ENCODE measurements at regions not wholly inside any gene's neighbourhood (a gene's known extent, or its start where the extent isn't known, plus 50 kb on each side); places are given as distances from the start of the nearest gene placed in this dataset.

DNA sequence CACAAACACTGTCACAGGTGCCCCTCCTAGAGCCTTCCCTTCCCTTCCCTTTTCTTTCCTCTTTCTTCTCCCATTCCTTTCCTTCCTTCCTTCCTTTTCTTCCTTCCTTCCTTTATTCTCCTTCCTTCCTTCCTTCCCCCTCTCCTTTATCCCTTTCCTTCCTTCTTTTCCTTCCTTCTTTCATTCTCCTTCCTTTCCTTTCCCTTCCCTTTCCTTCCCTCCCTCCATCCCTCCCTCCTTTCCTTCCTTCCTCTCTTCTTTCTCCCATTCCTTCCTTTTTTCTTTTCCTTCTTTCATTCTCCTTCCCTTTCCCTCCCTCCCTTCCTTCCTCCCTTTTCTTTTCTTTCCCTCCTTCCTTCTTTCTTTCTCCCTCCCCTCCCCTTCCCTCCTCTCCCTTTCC lies 170.0 kb downstream of the ENGASE start:
- no peak for DNase-seq

DNA sequence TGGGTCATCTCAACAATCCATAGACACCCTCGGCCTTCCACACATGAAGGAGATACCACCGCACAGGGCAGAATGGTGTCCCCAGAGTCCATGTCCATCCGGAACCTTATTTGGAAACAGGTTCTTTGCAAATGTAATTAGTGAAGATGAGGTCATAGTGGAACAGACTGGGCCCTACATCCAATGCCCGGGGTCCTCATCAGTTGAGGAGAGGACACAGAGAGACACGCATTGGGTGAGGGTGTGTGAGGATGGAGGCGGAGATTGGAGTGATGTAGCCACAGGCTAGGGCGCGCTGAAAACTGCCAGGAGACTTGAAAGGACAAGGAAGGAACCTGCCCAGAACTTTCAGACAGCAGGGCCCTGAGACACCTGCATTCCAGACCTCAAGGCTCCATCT lies 169.4 kb downstream of the ENGASE start:
- no peak for DNase-seq

DNA sequence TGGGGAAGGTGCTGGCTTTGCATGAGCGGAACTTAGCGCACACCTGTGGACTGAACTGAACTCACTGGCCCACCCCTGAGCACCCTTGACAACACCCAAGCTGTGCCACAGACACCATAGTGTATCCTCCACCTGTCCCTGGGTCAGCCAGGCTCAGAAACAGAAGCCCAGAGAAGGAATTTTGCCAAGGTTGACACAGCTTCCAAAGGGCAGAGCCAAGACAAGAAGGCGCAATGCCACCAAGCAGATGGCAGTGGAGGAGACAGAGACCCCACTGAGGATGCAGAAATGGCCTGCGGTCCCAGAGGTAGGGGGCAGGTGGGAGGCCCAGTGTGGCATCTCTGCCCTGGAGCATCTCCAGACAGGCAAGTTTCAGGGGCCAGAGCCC lies 169.0 kb downstream of the ENGASE start:
- no peak for DNase-seq

DNA sequence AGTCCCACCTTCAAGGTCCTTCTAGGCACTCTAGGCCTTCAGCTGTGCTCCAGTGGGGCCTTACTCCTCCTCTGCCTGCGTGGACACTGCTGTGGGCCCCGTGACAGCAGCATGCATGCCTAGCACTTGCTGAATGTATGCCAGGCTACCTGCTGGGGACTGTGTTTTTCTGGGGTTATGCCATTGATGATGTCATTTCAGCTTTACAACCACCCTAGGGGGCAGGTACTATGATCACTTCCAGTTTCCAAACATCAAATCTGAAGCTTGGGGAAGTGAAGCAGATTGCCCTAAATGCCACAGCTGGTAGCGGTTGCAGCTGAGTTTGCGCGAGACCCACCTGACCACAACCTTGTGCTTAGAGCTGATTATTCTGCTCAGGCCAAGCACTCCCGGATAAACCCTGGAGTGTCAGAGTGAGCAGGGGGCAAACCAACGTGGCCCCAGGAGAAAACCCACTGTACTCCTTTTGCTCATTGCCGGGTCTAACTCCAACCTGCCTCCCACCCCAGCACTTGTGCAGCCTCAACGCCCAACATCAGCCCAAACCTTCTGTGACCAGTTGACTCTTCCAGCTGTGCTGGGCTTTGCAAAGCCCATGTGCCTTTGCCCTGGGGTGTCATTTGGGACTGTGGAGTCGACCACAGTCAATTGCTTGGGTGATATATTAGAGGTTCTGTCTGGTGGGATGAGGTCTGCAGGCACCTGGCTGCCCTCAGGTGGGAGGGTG lies 168.4 kb downstream of the ENGASE start:
- DNase-seq = no peak

DNA sequence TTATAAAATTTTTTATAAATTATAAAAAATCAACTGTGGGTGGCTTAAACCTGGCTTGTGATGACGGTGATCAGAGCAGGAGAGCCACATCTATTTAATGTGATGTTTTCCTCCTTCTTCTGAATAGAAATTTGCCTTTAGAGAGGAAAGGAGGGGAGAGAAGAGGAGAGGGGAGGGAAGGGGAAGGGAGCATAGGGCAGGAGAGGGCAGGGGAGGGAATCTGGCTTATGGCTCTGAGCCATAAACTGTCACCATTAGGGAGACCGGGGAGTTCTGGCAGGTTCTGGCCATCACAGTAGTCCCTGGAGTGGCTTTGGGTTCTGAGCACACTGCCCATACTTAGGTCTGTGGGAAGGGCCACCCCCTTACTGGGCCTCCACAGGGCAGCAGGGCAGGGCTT lies 167.8 kb downstream of the ENGASE start:
- no peak for DNase-seq

DNA sequence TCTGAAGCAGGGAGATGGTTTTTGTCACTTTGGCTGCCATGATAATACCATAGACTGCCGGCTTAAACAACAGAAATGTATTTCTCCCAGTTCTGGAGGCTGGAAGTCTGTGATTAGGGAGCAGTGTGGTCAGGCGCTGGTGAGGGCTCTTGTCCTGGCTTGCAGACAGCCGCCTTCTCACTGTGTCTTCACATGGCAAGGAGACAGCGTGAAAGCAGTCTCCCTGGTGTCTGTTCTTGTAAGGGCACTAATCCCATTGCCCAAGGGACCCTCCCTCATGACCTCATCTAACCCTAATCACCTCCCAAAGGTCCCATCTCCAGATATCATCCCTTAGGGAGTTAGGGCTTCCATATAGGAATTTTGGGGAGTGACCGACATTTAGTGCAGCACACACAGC lies 167.0 kb downstream of the ENGASE start:
- no peak for DNase-seq

DNA sequence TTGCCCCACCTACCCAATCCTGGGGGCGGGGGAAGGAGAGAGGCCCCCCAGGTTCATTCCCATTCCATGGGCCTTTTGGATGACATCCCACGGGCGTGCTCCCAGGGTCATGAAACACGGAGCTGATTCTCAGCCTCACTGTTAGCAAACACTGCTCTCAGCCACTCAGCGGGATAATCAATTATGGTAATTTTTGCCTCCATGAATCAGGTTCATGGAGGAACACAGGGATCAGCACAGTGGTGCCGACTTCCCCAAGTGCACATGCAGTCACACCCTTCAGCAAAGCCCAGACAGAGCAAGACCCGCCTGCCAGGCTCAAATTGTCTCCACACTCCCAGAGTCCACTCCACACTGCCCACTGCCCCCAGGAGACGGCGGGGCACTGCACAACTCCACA lies 164.6 kb downstream of the ENGASE start:
- no peak for DNase-seq

GRCh38 chr17:79237448-79238053 lies 162.9 kb downstream of the ENGASE start:
- DNase-seq = no peak

DNA sequence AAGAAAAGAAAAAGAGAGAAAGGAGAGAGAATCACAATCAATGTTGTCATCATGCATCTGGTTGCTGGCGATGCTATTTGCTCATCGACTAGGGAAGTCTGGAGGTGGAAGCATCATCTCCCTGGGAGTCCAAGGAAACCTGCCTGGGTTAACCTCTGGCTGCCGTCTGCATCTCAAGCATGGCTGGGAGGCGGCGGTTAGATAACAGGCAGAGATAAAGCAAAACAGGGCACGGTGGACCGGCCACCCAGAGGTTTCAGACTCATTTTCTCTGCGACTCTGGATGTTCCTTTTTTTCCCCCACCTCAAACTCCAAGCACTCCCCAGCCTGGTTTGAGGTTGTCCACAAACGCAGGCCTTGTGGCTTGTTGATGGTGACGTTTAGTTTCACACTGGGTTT lies 161.2 kb downstream of the ENGASE start:
- no peak for DNase-seq

DNA sequence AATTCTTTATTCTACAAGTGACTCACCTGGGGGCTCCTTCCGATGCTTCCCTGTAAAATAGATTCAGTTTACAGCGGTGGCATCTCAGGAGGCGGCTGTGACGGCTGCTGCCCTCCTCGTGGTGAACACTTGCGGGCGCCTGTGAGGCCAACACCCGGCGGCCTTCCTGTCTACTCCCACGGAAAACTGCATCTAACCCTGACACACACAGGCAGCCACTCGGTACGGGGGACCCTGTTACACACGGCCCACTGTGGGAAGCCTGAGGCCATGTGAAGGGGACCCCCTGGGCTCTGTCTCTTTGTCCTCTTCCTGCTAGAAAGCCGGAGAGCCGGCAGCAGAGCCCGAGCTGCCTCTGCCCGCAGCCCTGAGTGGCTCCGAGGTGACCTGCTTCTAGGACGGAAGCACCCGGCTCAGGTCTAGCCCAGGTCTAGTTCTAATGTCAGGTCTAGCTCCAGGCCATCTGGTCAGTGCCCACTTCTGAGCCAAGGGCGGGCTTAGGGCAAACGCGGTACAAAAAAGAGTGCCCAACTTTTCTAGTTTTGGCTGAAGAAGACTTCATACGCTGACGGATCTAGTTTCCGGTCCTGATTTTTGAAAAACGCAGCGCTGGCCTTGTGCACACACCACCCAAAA lies 159.4 kb downstream of the ENGASE start:
- DNase-seq = no peak

DNA sequence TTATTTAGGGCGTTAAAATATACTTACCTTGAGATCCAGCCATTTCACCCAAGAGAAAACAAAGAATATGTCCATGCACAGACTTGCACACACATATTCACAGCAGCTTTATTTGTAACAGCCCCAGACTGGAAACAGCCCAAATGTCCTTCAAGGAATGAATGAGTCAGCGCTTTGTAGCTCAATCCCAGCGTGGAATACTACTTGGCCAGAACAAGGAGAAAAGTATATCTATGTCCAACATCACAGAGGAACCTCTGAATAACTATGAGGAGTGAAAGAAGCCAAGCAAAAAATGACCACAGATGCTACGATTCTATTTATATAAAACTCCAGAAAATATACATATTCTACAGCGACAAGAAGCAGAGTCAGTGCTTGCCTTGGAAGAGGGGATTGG lies 158.3 kb downstream of the ENGASE start:
- DNase-seq = no peak

- DNase-seq = no peak
Observed at GRCh38 chr17:79231766-79232287, 157.2 kb downstream of the ENGASE start.

GRCh38 chr17:79230576-79230975 lies 156.0 kb downstream of the ENGASE start:
- DNase-seq = no peak

- no peak for DNase-seq
Observed at GRCh38 chr17:79226037-79226436, 151.4 kb downstream of the ENGASE start.

DNA sequence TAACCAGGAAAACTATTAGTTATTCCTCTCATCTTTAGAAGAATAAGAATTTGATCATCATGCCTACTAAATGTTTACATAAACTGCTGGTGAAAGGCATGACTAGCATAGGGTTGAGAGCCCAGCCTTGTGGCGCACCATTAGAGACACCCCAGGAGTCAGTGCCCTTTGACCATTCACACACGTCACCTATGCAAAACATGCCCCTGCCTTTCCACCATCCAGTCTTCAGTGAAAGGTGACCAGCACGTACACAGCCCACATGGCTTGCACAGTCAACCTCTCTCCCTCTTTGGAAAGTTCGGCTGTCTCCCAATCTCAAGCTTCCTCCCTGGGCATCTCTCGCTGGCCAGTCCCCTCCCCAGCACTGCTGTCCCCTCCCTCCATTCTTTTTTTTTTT lies 150.3 kb downstream of the ENGASE start:
- DNase-seq = no peak

DNA sequence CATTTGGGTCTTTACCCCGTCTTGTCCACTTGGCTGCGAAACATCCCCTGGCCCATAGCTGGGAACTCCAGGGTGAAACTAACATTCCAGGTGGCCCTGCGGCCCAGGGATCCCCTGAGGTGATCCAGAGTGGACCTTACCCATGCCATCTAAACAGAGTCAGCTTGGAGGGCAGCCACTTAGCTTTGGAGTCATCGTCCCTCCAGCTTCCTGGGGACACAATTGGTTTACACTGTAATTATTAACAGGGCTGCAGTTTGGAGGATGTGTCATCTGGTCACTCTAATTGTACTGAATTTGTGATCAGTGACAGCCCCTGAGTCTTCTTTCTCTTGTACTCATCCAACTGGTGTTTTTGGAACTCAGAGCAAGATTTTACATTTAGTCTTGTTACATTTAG lies 149.9 kb downstream of the ENGASE start:
- no peak for DNase-seq

DNA sequence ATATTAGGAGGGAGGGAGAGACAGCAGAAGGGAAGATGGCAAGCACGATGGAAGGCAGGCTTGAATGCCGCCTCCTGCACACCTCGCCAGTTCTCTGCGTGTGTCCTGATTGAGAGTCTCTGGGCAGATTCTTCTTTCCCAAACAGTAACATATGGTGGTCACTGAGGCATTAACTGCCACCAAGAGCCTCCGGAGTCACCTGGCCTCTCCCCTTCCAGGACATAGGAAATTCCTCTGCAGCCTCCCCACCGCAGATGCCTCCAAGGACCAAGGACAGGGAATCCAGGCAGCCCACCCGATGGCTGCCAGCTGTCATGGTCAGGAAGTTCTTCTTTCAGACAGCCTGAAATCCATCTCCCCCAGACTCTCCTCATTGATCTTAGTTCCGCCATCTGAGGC lies 149.3 kb downstream of the ENGASE start:
- no peak for DNase-seq

DNA sequence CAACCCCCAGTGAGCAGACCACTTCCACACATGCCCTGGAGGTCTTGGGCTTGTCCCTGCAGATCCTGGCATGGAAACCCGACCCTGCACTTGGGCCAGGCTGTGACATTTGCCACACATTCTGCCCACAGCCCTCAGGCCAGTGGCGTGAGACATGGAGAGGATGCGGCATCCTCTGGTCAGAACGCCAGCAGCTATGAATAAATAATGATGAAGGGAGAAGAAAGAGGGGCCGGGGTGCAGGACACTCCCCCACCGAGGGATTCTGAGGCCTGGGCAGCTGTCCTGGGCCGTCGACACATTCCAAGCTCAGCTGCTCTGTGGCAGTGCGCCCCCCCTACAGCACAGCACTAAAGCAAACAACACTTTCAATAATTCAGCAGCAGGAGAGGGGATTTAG lies 148.8 kb downstream of the ENGASE start:
- no peak for DNase-seq

DNA sequence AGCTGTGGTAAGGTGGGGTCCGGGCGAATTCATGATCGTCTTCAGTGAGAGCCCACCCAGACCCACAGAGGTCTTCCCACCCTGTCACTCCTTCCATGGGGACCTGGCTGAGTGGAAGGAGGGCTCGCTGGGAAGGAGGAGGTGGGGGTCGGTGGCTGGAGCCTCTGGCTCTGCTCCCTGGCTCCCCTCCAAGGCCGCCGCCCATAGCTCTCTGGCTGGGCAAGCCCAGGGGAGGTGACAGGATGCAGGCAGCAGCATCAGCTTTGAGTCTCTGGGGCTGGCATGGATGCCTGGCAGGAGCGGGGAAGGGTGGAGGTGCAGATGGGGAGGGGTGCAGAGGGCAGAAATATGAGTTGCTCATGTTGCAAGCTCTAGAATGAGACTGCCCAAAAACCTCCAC lies 147.0 kb downstream of the ENGASE start:
- no peak for DNase-seq

GRCh38 chr17:79220713-79221291 lies 146.2 kb downstream of the ENGASE start:
- no peak for DNase-seq

DNA sequence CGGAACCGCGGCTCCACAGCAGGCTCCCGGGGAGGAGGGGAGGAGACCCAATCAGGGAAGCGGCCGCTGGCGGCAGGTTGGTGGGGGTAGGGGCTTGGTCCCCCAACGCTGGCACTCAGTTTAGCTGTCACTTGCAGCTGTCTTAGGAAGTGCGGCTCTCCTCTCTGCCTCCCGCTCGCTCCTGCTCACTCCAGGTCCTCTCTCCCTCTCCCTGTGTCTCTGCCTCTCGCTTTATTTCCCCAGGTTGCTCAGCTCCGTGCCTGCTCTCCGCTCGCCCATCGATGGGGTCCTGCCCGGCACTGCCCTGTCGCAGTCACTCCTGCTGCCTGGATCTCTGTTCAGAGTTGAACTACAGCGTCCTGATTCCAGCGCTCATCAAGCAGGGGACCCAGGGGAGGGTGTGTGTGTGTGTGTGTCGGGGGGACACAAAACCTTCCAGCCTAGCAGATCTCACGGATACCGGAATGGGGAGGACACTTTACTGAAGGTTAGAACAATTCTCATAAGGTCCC lies 145.6 kb downstream of the ENGASE start:
- DNase-seq = no peak

DNA sequence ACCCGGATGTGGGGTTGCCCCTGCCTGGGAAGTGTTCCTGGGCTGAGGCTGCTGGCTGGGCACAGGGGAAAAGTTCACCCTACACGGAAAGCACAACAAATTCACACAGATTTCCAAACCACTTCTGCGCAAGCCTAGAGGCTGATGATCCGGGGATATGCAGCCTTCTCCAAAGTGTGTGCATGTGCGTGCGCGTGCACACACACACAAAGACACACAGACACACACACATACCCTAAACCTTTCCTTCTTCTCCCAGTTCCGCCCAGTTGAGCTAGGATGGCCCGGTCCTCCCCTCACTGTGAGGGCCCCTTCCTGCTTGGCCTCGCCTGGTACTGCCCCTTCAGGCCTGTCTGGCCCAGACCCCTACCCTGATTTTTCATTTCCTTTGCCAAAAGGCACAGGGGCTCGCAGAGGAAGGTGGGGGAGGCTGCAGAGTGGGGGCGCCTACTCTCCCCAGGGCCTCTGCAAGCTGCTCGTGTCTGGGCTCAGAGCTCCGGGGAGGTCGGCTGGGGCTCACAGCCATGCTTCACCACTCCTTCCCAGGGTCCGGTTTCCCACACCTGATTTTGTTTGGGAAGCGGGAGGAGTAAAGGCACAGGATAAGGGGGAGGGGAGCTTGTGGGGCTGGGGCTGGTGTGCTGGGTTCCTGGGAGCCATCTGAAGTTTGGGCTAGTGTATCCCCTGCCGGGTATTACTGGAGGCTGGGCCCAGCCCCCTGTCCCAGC lies 144.7 kb downstream of the ENGASE start:
- DNase-seq = no peak

GRCh38 chr17:79218825-79219200 lies 144.2 kb downstream of the ENGASE start:
- DNase-seq = no peak
